NCI-H446 treated with DMSO at 0.1 percent for 48 hours (cell line): ENCODE measurements at regions not wholly inside any gene's neighbourhood (a gene's known extent, or its start where the extent isn't known, plus 50 kb on each side); places are given as distances from the start of the nearest gene placed in this dataset.

Source experiments
- DNase-seq: peaks from one replicate; lab custom pipeline; 2025; lab: John Stamatoyannopoulos, UW

- DNase-seq, result no peak
Measured at GRCh38 chr20:9919271-9920014, 80.6 kb upstream of the PAK5 start.

GRCh38 chr20:9918348-9918747 is 79.5 kb upstream of the PAK5 start:
- DNase-seq, result no peak

GRCh38 chr20:9916761-9917160 is 77.9 kb upstream of the PAK5 start:
- peak; percentile 70 for DNase-seq

- DNase-seq, result peak; percentile 40
Measured at GRCh38 chr20:9912858-9913434, 74.1 kb upstream of the PAK5 start.

- DNase-seq, result no peak
Measured at GRCh38 chr20:9912290-9912689, 73.4 kb upstream of the PAK5 start.

- no peak for DNase-seq
Measured at GRCh38 chr20:9911519-9911918, 72.6 kb upstream of the PAK5 start.

GRCh38 chr20:9909167-9909566 is 70.3 kb upstream of the PAK5 start:
- DNase-seq, result no peak

- peak; percentile 44 for DNase-seq
Measured at GRCh38 chr20:9903048-9903655, 64.3 kb upstream of the PAK5 start.

GRCh38 chr20:9889270-9889981 is 50.5 kb upstream of the PAK5 start:
- no peak for DNase-seq
